ENCODE measurements at regions not wholly inside any gene's neighbourhood (a gene's known extent, or its start where the extent isn't known, plus 50 kb on each side); places are given as distances from the start of the nearest gene placed in this dataset.

DNA sequence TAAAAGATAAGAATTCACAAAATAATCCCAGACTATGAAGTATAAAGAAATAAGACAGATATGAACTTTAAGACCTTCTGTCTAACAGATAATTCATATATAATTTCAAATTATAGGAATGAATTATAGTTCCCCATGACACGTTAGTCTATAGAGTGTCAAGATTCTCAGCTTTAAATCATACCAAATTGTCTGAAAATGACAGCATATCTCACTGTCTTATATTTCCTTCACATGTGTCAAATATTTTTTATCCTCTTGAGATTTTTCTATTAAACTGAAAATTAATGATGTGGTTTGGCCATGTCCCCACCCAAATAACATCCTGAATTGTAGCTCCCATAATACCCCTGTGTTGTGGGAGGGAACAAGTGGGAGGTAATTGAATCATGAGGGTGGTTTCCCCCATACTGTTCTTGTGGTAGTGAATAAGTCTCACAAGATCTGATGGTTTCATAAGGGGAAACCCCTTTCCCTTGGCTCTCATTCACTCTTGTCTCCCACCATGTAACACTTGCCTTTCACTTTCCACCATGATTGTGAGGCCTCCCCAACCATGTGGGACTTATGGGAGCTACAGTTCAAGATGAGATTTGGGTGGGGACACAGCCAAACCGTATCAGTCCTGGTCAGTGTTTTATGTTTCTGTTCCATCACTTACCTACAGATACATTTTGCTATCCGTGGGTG lies 825.3 kb upstream of the GJE1 start:
- TF ChIP-seq, protein P1, sequence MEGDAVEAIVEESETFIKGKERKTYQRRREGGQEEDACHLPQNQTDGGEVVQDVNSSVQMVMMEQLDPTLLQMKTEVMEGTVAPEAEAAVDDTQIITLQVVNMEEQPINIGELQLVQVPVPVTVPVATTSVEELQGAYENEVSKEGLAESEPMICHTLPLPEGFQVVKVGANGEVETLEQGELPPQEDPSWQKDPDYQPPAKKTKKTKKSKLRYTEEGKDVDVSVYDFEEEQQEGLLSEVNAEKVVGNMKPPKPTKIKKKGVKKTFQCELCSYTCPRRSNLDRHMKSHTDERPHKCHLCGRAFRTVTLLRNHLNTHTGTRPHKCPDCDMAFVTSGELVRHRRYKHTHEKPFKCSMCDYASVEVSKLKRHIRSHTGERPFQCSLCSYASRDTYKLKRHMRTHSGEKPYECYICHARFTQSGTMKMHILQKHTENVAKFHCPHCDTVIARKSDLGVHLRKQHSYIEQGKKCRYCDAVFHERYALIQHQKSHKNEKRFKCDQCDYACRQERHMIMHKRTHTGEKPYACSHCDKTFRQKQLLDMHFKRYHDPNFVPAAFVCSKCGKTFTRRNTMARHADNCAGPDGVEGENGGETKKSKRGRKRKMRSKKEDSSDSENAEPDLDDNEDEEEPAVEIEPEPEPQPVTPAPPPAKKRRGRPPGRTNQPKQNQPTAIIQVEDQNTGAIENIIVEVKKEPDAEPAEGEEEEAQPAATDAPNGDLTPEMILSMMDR (IDR thresholded peaks at IDR 0.05 in 2 of 3, conservative IDR thresholded peaks at IDR 0.05 in 1 of 3; ENCODE audit: insufficient read depth in 2 of 3, low read depth in 1 of 3, low read length in 3 of 3), result no peak
- TF ChIP-seq POLR2AphosphoS5 (IDR thresholded peaks at IDR 0.05; ENCODE audit: control insufficient read depth, insufficient read depth, low read depth, low read length) (no peak), POLR2A (conservative IDR thresholded peaks at IDR 0.05) (no peak), HMG20A (CRISPR knock-in tag; conservative IDR thresholded peaks at IDR 0.05) (no peak), EZH2 (IDR thresholded peaks at IDR 0.05; ENCODE audit: borderline replicate concordance, low read depth, low read length) (no peak), SRSF7 (optimal IDR thresholded peaks at IDR 0.05; ENCODE audit: low read depth, low read length) (no peak), SMARCC2 (IDR thresholded peaks at IDR 0.05; ENCODE audit: low read depth) (no peak), SMAD2 (IDR thresholded peaks at IDR 0.05; ENCODE audit: low read depth, low read length) (no peak), HCFC1 (IDR thresholded peaks at IDR 0.05; ENCODE audit: low read depth, low read length) (no peak), ZNF780A (CRISPR knock-in tag; IDR thresholded peaks at IDR 0.05) (no peak)

All from K562 (cell line).